ENCODE measurements at regions not wholly inside any gene's neighbourhood (a gene's known extent, or its start where the extent isn't known, plus 50 kb on each side); places are given as distances from the start of the nearest gene placed in this dataset.
"Not testable (repeated sequence)": the region's sequence is repeated elsewhere in the genome, so short reads cannot be mapped to it uniquely, and the experiment has no call there.

GRCh38 chr13:110967156-110967855 lies 52.4 kb upstream of the ANKRD10 start:
- H3K4me3 Mint-ChIP-seq, H3K27ac Mint-ChIP-seq, CTCF ChIA-PET, POLR2A ChIA-PET, ATAC-seq: not testable (repeated sequence)
- Mint-ChIP-seq H3K4me1 (ENCODE audit: low read depth) (peaks cover 13% of the 10 kb centered on the region), H3K9me3 (ENCODE audit: insufficient read depth) (peaks cover 30% of the 10 kb centered on the region), H3K36me3 (ENCODE audit: low read depth) (peaks cover 17% of the 10 kb centered on the region), H3K27me3 (ENCODE audit: low read depth) (peaks cover 13% of the 10 kb centered on the region)
- peak; percentile 10 for DNase-seq

- Mint-ChIP-seq H3K4me1 (ENCODE audit: low read depth) (peaks cover 13% of the 10 kb centered on the region), H3K27ac (no peak overlapping the region), H3K36me3 (ENCODE audit: low read depth) (peaks cover 17% of the 10 kb centered on the region), H3K27me3 (ENCODE audit: low read depth) (peaks cover 5% of the 10 kb centered on the region), H3K9me3 (ENCODE audit: insufficient read depth) (peaks cover 34% of the 10 kb centered on the region), H3K4me3 (no peak overlapping the region)
- POLR2A ChIA-PET: no interaction called here
- no peak for ATAC-seq
- peak; percentile 14 for DNase-seq
- CTCF ChIA-PET: no interaction called here
Measured at GRCh38 chr13:110965755-110966134, 50.9 kb upstream of the ANKRD10 start.

DNA sequence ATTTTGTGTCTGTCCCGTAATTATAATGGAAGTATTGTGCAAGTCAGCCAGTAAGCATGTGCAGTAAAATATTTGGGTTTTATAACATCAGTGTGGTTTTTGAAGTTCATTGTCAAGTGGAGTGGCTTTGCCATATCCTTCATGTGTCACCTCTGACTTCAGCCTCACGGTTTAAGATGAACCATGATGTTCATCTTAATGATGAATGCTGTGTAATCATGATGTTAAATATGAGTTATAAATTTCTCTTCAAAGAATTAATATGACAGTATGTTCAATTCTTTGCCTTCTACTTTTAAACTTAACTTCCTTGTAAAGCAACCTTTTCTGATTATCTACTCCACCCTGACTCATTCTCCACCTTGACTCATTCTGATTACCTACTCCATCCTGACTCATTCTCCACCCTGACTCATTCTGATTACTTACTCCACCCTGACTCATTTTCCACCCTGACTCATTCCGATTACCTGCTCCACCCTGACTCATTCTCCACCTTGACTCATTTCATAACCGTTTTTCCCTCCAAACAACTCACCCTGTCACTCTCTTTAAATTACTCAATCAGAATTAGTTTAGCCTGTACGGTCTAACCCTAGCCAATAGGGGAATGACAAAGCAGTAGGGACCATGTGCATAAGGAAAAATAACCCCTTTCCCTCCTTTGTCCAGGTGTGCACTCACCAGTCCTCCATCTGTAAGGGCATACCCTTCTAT lies 50.3 kb upstream of the ANKRD10 start:
- Mint-ChIP-seq H3K27ac (peak overlapping the region; percentile 67), H3K4me3 (no peak overlapping the region), H3K4me1 (ENCODE audit: low read depth) (peaks cover 13% of the 10 kb centered on the region), H3K27me3 (ENCODE audit: low read depth) (peaks cover 5% of the 10 kb centered on the region), H3K36me3 (ENCODE audit: low read depth) (peaks cover 17% of the 10 kb centered on the region), H3K9me3 (ENCODE audit: insufficient read depth) (peaks cover 37% of the 10 kb centered on the region)
- ChIA-PET CTCF (no interaction called here), POLR2A (no interaction called here)
- ATAC-seq (peak; percentile 91), DNase-seq (peak; percentile 35)
